GM19455 (cell line): ENCODE measurements at regions not wholly inside any gene's neighbourhood (a gene's known extent, or its start where the extent isn't known, plus 50 kb on each side); places are given as distances from the start of the nearest gene placed in this dataset.
A peak's percentile ranks its signal among the peaks of the same experiment; 100 is the strongest.
"Not testable (repeated sequence)": the region's sequence is repeated elsewhere in the genome, so short reads cannot be mapped to it uniquely, and the experiment has no call there.

ENCODE experiments used
- ATAC-seq: cut with Tn5 transposase; IDR thresholded peaks from one replicate; pipeline ENCODE4 v1.9.1; 2021; ENCODE audit not compliant: unreplicated experiment

- no peak for ATAC-seq
Measured at GRCh38 chr1:184821658-184822057, 67.0 kb upstream of the EDEM3 start.

- ATAC-seq = no peak
Measured at GRCh38 chr1:184820956-184821355, 66.3 kb upstream of the EDEM3 start.

- ATAC-seq = no peak
Measured at GRCh38 chr1:184820218-184820750, 65.6 kb upstream of the EDEM3 start.

- no peak for ATAC-seq
Measured at GRCh38 chr1:184818646-184819045, 64.0 kb upstream of the EDEM3 start.

- ATAC-seq = not testable (repeated sequence)
Measured at GRCh38 chr1:184817003-184817402, 62.3 kb upstream of the EDEM3 start.

- no peak for ATAC-seq
Measured at GRCh38 chr1:184813528-184814089, 59.0 kb upstream of the EDEM3 start.

GRCh38 chr1:184811439-184812111 lies 56.9 kb upstream of the EDEM3 start:
- ATAC-seq = no peak

- ATAC-seq = no peak
Measured at GRCh38 chr1:184810735-184811343, 56.2 kb upstream of the EDEM3 start.

GRCh38 chr1:184806296-184806721 lies 51.7 kb upstream of the EDEM3 start:
- no peak for ATAC-seq

- peak; percentile 94 for ATAC-seq
Measured at GRCh38 chr1:184805667-184806295, 51.1 kb upstream of the EDEM3 start.
